WTC11 (cell line): ENCODE measurements at regions not wholly inside any gene's neighbourhood (a gene's known extent, or its start where the extent isn't known, plus 50 kb on each side); places are given as distances from the start of the nearest gene placed in this dataset.
"Not testable (repeated sequence)": the region's sequence is repeated elsewhere in the genome, so short reads cannot be mapped to it uniquely, and the experiment has no call there.

Experiments used
- CBFB ChIP-seq: sonication (generic); formaldehyde crosslinking; IDR thresholded peaks from 2 replicates; pipeline ENCODE4 v1.8.1; 2022; ENCODE audit warnings: mild to moderate bottlenecking, low read depth, missing genetic modification reagents
- CREB1 ChIP-seq: sonication (generic); formaldehyde crosslinking; IDR thresholded peaks from 2 replicates; pipeline ENCODE4 v1.8.0; 2023; ENCODE audit warnings: mild to moderate bottlenecking, missing genetic modification reagents
- ESRRA ChIP-seq: sonication (generic); formaldehyde crosslinking; IDR thresholded peaks from 2 replicates; pipeline ENCODE4 v1.8.1; 2022; ENCODE audit warnings: mild to moderate bottlenecking, missing genetic modification reagents, borderline replicate concordance
- FOXK1 ChIP-seq: sonication (generic); formaldehyde crosslinking; IDR thresholded peaks from 2 replicates; pipeline ENCODE4 v1.8.0; 2022; ENCODE audit warnings: mild to moderate bottlenecking, moderate library complexity, missing genetic modification reagents
- SP1 ChIP-seq: sonication (generic); formaldehyde crosslinking; conservative IDR thresholded peaks from 2 replicates; pipeline ENCODE4 v1.8.1; 2022; ENCODE audit warnings: missing genetic modification reagents
- TCF7 ChIP-seq: sonication (generic); formaldehyde crosslinking; IDR thresholded peaks from 2 replicates; pipeline ENCODE4 v1.8.0; 2022; ENCODE audit warnings: mild to moderate bottlenecking, low read depth, missing genetic modification reagents, moderate library complexity
- ZNF138 ChIP-seq: sonication (generic); formaldehyde crosslinking; conservative IDR thresholded peaks from 2 replicates; pipeline ENCODE4 v1.8.1; 2022; ENCODE audit warnings: mild to moderate bottlenecking, moderate library complexity, missing genetic modification reagents
- ZNF263 ChIP-seq: sonication (generic); formaldehyde crosslinking; IDR thresholded peaks from 2 replicates; pipeline ENCODE4 v1.8.1; 2022; ENCODE audit warnings: low read depth, mild to moderate bottlenecking, moderate library complexity, missing genetic modification reagents
- TF ChIP-seq, protein P1 (sequence below): sonication (generic); formaldehyde crosslinking; IDR thresholded peaks from 2 replicates; pipeline ENCODE4 v1.8.0; 2022; ENCODE audit warnings: mild to moderate bottlenecking, missing genetic modification reagents
- TF ChIP-seq, protein P2 (sequence below): fragments of 200-600 bp; IDR thresholded peaks from 2 replicates; pipeline ENCODE4 v1.8.0; 2022; ENCODE audit warnings: antibody characterized with exemption

- TF ChIP-seq, protein P1, sequence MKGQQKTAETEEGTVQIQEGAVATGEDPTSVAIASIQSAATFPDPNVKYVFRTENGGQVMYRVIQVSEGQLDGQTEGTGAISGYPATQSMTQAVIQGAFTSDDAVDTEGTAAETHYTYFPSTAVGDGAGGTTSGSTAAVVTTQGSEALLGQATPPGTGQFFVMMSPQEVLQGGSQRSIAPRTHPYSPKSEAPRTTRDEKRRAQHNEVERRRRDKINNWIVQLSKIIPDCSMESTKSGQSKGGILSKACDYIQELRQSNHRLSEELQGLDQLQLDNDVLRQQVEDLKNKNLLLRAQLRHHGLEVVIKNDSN (CRISPR knock-in tag), result not testable (repeated sequence)
- TF ChIP-seq, protein P2, sequence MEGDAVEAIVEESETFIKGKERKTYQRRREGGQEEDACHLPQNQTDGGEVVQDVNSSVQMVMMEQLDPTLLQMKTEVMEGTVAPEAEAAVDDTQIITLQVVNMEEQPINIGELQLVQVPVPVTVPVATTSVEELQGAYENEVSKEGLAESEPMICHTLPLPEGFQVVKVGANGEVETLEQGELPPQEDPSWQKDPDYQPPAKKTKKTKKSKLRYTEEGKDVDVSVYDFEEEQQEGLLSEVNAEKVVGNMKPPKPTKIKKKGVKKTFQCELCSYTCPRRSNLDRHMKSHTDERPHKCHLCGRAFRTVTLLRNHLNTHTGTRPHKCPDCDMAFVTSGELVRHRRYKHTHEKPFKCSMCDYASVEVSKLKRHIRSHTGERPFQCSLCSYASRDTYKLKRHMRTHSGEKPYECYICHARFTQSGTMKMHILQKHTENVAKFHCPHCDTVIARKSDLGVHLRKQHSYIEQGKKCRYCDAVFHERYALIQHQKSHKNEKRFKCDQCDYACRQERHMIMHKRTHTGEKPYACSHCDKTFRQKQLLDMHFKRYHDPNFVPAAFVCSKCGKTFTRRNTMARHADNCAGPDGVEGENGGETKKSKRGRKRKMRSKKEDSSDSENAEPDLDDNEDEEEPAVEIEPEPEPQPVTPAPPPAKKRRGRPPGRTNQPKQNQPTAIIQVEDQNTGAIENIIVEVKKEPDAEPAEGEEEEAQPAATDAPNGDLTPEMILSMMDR, result not testable (repeated sequence)
- not testable (repeated sequence) for TF ChIP-seq TCF7 (CRISPR knock-in tag); CBFB (CRISPR knock-in tag); ESRRA (CRISPR knock-in tag); ZNF138; FOXK1 (CRISPR knock-in tag); CREB1 (CRISPR knock-in tag); SP1; ZNF263 (CRISPR knock-in tag)
Measured at GRCh38 chr12:9336375-9337011, 128.3 kb upstream of the PZP start.
